Mucosa of rectum (tissue), 2 donors: ENCODE measurements at regions not wholly inside any gene's neighbourhood (a gene's known extent, or its start where the extent isn't known, plus 50 kb on each side); places are given as distances from the start of the nearest gene placed in this dataset.

Experiments used
- H3K27ac ChIP-seq, 2 donors: one replicate each; pipeline ENCODE4 v1.7.0; 2013; ENCODE audit warnings: inconsistent platforms in 2 of 2, low read depth in 2 of 2, low read length in 2 of 2
- H3K27me3 ChIP-seq, 2 donors: one replicate each; pipeline ENCODE4 v1.7.0; 2013; ENCODE audit warnings: low read length in 2 of 2; ENCODE audit not compliant: control insufficient read depth in 2 of 2, insufficient read depth in 2 of 2
- H3K36me3 ChIP-seq, 2 donors: one replicate each; pipeline ENCODE4 v1.7.0; 2013; ENCODE audit warnings: low read length in 2 of 2; ENCODE audit not compliant: control insufficient read depth in 2 of 2, insufficient read depth in 2 of 2
- H3K4me1 ChIP-seq, 2 donors: one replicate each; pipeline ENCODE4 v1.7.0; 2013; ENCODE audit warnings: low read length in 2 of 2, mild to moderate bottlenecking in 1 of 2; ENCODE audit not compliant: control insufficient read depth in 2 of 2, insufficient read depth in 2 of 2
- H3K4me3 ChIP-seq, 2 donors: one replicate each; pipeline ENCODE4 v1.7.0; 2013; ENCODE audit warnings: low read length in 2 of 2
- H3K9ac ChIP-seq, 2 donors: one replicate each; pipeline ENCODE4 v1.7.0; 2013; ENCODE audit warnings: low read length in 2 of 2, low read depth in 1 of 2, mild to moderate bottlenecking in 1 of 2
- H3K9me3 ChIP-seq, 2 donors: one replicate each; pipeline ENCODE4 v1.7.0; 2013; ENCODE audit warnings: low read length in 2 of 2; ENCODE audit not compliant: control insufficient read depth in 2 of 2
- donor health status: healthy.
- donor health status: Normal muscosa, but diverticular disease.

DNA sequence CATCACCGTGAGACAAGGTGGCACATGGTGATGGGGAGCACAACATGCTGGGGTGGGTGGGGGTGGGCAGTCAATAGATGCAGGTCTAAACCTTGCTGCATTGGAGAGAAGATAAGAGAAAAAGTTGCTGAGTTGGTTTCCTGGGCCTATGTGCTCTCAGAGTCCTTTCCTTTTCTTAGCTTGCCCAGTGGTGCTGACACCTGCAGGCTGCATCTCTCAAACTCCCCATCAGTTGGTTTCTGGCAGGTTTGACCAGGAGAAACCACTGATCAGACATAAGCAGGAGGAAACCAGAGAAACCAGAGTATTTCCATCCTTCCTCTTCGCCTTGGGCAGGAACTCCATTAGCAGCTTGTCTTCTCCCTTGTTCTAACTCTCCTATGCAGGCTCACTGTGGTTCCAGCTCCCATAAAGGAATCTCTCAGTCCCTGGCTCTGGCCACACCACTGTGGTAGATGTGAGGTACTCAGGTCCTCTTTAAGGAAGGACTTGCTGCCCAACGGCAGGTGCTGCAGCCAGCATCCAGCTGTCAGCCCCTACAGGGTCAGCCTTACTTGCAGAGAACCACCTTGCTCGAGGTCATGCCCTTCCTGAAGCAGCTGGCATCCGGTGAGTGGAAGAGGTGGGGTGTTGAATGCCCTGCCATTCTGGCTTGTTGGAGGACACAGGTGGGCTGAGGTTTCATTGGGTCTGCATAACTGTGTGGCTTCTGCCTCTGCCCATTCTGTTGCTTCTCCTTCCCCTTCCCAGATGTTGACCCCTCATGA lies 172.3 kb upstream of the ANKRD28 start:
- Histone ChIP-seq H3K27ac (no peak overlapping the region), H3K9ac (no peak overlapping the region), H3K4me1 (no peaks in the 10 kb centered on the region), H3K27me3 (no peaks in the 10 kb centered on the region), H3K9me3 (no peaks in the 10 kb centered on the region), H3K36me3 (no peaks in the 10 kb centered on the region), H3K4me3 (no peak overlapping the region)

DNA sequence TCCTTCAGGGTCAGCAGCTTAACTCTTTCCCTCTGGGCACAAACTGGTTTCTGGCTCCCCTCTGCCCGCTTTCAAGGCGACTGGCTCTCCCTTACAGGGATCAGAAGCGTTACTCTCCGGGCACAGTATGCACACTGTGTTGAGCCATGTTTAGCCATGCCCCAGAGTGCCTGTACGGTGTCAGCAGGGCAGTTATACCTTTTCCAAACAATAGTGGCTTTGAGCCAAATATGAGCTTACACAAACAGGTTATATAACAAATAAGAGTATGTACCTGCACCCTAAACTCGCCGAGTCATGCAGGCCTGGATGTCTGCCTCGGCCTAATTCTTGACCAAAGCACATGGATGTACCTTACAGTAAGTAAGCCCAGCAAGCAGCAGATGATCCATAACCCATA lies 175.6 kb upstream of the ANKRD28 start:
- H3K9me3 ChIP-seq: no peaks in the 10 kb centered on the region
- H3K27me3 ChIP-seq: no peaks in the 10 kb centered on the region
- H3K36me3 ChIP-seq: no peaks in the 10 kb centered on the region
- H3K9ac ChIP-seq: no peak overlapping the region
- no peaks in the 10 kb centered on the region for H3K4me1 ChIP-seq
- H3K27ac ChIP-seq: no peak overlapping the region
- no peak overlapping the region for H3K4me3 ChIP-seq

DNA sequence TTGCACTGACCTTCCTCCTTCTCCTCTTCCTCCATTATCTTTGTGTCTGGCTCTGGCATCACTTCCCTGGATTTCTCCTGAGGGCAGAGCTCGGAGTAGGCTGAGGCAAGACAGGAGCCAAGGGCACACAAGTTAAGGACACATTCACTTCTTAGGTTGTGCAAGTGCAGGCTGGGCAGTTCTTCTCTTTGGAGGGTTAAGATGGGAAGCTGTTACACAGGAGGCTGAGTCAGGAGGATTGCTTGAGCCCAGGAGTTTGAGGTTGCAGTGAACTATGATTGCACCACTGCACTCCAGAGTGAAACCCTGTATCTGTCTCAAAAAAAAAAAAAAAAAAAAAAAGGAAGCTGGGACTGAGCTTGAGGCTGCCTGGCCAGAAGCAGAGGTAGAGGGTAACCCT lies 176.2 kb upstream of the ANKRD28 start:
- H3K9me3 ChIP-seq: no peaks in the 10 kb centered on the region
- no peaks in the 10 kb centered on the region for H3K36me3 ChIP-seq
- no peak overlapping the region for H3K27ac ChIP-seq
- H3K4me1 ChIP-seq: no peaks in the 10 kb centered on the region
- no peaks in the 10 kb centered on the region for H3K27me3 ChIP-seq
- H3K4me3 ChIP-seq: no peak overlapping the region
- H3K9ac ChIP-seq: no peak overlapping the region

DNA sequence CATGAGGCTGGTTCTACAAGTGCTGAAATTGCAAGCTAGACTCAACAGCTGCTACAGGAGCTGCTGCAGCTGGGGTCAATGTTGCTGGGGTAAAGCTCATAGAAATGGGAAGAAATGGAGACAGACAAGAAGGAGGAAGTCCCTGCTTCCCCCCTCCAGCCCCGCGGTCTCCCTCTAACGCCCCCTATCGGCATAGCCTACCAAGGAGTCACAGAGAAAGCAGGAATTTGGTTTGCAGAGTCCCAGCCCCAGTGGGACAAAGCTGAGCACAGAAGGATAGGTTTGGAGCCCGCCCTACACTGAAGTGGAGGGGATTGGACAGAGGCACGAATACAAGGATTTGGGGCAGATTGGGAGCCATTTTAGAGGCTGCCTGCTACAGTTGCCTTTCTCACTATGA lies 176.9 kb upstream of the ANKRD28 start:
- Histone ChIP-seq H3K9ac (no peak overlapping the region), H3K36me3 (no peaks in the 10 kb centered on the region), H3K9me3 (no peaks in the 10 kb centered on the region), H3K4me1 (no peaks in the 10 kb centered on the region), H3K27me3 (no peaks in the 10 kb centered on the region), H3K27ac (no peak overlapping the region), H3K4me3 (no peak overlapping the region)

DNA sequence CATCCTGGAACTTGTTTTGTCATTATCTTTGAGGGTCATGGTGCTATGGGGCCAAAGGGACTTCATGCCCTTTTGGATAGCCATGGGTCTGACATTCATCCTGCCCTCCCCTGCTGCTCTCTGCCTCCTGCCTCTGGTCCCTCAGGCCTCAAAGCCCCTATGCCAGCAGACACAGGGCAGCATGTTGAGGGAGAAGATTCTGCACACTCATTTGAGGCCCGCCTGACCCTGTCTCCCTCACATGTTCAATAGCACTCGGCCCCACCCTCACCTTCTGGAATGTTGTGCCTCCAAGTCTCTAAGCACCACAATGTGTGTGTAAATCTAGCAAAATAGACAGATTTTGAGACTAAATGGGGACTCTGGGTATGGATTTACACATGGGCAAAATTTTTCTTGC lies 178.7 kb upstream of the ANKRD28 start:
- H3K36me3 ChIP-seq: no peaks in the 10 kb centered on the region
- no peak overlapping the region for H3K27ac ChIP-seq
- H3K4me3 ChIP-seq: no peak overlapping the region
- no peaks in the 10 kb centered on the region for H3K27me3 ChIP-seq
- no peaks in the 10 kb centered on the region for H3K9me3 ChIP-seq
- H3K9ac ChIP-seq: no peak overlapping the region
- H3K4me1 ChIP-seq: no peaks in the 10 kb centered on the region

DNA sequence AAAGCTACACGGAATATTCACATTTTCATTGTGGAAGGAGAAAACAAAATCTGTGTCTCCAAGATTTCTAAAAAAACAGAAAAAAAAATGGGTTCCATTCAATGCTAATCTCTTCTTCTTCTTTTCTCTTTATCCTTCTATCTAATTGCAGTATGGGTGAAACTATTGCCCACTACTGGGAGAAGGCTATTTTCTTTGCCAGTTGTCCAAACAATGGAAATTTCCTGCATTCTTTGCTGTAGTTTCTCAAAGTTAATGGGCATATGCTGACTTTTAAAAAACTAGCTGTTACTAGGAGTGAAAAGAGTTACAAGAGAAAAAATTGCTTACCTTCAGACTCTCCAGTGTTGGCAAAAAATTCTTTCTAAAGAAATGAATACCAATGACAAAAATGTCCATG lies 179.3 kb upstream of the ANKRD28 start:
- no peak overlapping the region for H3K27ac ChIP-seq
- H3K9me3 ChIP-seq: no peaks in the 10 kb centered on the region
- H3K9ac ChIP-seq: no peak overlapping the region
- H3K27me3 ChIP-seq: no peaks in the 10 kb centered on the region
- H3K36me3 ChIP-seq: no peaks in the 10 kb centered on the region
- no peaks in the 10 kb centered on the region for H3K4me1 ChIP-seq
- no peak overlapping the region for H3K4me3 ChIP-seq

DNA sequence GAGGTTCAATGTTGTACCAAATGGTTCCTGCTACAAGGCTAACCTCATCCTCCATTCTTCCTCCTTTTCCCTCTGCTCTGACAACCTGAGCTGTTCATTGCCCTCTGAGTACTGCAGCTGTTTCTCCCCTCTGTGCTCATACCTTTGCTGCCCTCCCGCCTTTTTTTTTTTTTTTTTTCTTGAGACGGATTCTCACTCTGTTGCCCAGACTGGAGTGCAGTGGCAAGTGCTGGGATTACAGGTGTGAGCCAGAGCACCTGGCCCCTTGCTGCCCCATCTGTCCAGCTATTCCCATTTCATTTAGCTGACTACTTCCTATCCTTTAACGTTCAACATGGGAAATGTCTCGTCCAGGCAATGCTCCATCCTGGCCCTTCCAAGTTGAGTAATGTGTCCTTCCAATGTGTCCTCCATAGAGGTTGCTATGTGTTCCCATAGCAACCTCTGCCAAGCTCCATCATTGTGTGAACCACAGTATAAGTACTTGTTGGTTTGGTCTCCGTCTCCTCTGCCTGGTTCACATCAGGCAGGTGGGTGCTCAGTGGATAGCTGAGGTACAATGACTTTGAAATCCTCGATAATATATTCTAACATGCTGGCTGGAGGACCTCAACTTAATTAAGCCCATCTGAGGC lies 179.9 kb upstream of the ANKRD28 start:
- no peaks in the 10 kb centered on the region for H3K36me3 ChIP-seq
- H3K27me3 ChIP-seq: no peaks in the 10 kb centered on the region
- no peak overlapping the region for H3K27ac ChIP-seq
- H3K4me3 ChIP-seq: no peak overlapping the region
- H3K9ac ChIP-seq: no peak overlapping the region
- no peaks in the 10 kb centered on the region for H3K4me1 ChIP-seq
- H3K9me3 ChIP-seq: no peaks in the 10 kb centered on the region

DNA sequence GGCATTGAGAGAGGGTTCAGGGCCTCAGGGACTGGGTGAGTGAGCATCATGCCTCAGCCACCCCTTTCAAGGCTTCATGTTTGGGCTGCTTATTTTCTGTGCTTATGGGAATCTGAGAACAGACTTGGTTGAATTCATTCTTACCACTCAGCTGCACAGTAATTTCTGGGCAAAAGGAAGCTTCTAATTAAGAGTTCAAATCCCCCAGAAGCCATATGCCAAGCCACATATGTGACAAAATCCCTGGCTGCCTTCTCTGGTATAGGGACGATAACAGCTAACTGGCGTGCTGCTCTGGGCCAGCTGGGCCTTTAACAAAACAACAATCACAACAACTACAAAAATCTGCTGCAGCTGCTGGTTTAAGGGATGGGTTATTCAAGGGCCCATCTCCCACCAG lies 181.0 kb upstream of the ANKRD28 start:
- Histone ChIP-seq H3K4me1 (no peaks in the 10 kb centered on the region), H3K27ac (no peak overlapping the region), H3K27me3 (no peaks in the 10 kb centered on the region), H3K4me3 (no peak overlapping the region), H3K9me3 (no peaks in the 10 kb centered on the region), H3K9ac (no peak overlapping the region), H3K36me3 (no peaks in the 10 kb centered on the region)

DNA sequence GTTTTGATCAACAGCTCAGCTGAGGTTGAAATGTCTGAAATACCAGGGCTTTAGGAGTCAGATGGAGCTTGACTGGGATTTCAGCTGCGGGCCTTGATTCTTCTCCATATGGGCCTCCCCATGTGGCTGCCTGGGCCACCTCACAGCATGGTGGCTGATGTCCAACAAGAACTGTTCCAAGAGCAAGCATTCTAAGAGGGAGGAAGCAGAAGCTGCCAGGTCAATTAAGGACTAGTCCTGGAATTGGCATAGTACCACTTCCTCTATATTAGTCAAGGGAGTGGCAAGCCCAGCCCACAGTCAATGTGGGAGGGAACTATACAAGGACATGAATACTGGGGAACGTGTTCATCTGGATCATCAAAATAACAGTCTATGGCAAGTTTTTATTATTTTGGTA lies 181.7 kb upstream of the ANKRD28 start:
- H3K9me3 ChIP-seq: no peaks in the 10 kb centered on the region

DNA sequence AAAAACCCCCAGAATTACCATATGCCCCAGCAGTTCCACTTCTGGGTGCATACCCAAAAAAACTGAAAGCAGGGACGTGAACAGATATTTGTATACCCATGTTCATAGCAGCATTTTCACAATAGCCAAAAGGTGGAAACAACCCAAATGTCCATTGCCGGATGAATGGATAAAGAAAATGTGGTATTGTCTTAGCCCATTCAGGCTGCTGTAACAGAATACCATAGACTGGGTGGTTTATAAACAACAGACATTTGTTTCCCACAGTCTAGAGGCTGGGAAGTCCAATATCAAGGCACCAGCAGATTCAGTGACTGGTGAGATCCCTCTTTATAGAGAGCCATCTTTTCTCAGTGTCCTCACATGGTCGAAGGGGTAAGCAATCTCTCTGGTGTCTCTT lies 182.1 kb upstream of the ANKRD28 start:
- H3K36me3 ChIP-seq: no peaks in the 10 kb centered on the region
- H3K27me3 ChIP-seq: no peaks in the 10 kb centered on the region
- no peak overlapping the region for H3K4me3 ChIP-seq
- H3K9me3 ChIP-seq: no peaks in the 10 kb centered on the region
- no peak overlapping the region for H3K27ac ChIP-seq
- no peaks in the 10 kb centered on the region for H3K4me1 ChIP-seq
- no peak overlapping the region for H3K9ac ChIP-seq

More for the DNA sequence above, 181.7 kb upstream of the ANKRD28 start:
- Histone ChIP-seq H3K4me1 (no peaks in the 10 kb centered on the region), H3K36me3 (no peaks in the 10 kb centered on the region), H3K27me3 (no peaks in the 10 kb centered on the region), H3K4me3 (no peak overlapping the region), H3K27ac (no peak overlapping the region), H3K9ac (no peak overlapping the region)
